Pancreas (tissue), 10 donors: ENCODE measurements at regions not wholly inside any gene's neighbourhood (a gene's known extent, or its start where the extent isn't known, plus 50 kb on each side); places are given as distances from the start of the nearest gene placed in this dataset.

Experiments
- ATAC-seq, 4 donors: fragments of 200-7000 bp; cut with Tn5 transposase; one replicate each; pipeline versions ENCODE4 v1.8.0 to v1.9.1; 2020; ENCODE audit warnings: mild to moderate bottlenecking in 4 of 4, moderate library complexity in 4 of 4
- DNase-seq, 6 donors: peaks; one replicate each; pipeline ENCODE4 v3.0.0-alpha.2; 2020
- FAIRE-seq: peaks from 2 replicates; lab custom pipeline; 2012; peaks lifted over from hg19 to GRCh38; lab: Jason Lieb, UNC
- H3K27ac ChIP-seq, 4 donors: fragments of 200-600 bp; sonication (generic); 1 replicate in 3 of 4; 2 replicates in 1 of 4; pipeline versions ENCODE4 v1.5.0 to v1.8.0; 2020
- H3K27me3 ChIP-seq, 4 donors: fragments of 200-600 bp; one replicate each; pipeline ENCODE4 v1.8.0; 2021
- H3K36me3 ChIP-seq, 3 donors: fragments of 200-600 bp; sonication (generic) in 1 of 3; one replicate each; pipeline versions ENCODE4 v1.5.0 to v1.8.0; 2020 to 2021
- H3K4me1 ChIP-seq, 3 donors: fragments of 200-600 bp; one replicate each; pipeline ENCODE4 v1.8.0; 2021
- H3K4me3 ChIP-seq, 4 donors: fragments of 200-600 bp; sonication (generic) in 2 of 4; one replicate each; pipeline versions ENCODE4 v1.5.0 to v1.8.0; 2020 to 2021
- H3K9me3 ChIP-seq, 4 donors: fragments of 200-600 bp; one replicate each; pipeline ENCODE4 v1.8.0; 2021
- WGBS, 2 donors: extraction: QIAGEN DNeasy Blood & Tissue Kit; methylation state at CpG; one replicate each; pipeline ENCODE4 v1.1.7; 2013; 5-methylcytosine and 5-hydroxymethylcytosine counted together
- intact Hi-C, 3 donors: fragments of 100-400 bp; cut with DNase I; formaldehyde crosslinking; loops; one replicate each; pipeline versions ENCODE4 v1.11.1 to v1.14.2; 2022
- TF ChIP-seq, protein P1 (sequence below), 4 donors: fragments of 200-600 bp; sonication (generic) in 3 of 4; IDR thresholded peaks; one replicate each; pipeline versions ENCODE4 v1.5.0 to v1.8.0; 2021; ENCODE audit warnings: antibody characterized with exemption in 4 of 4
- donor health status: healthy with polysubstance abuse.
- donor health status: DM: no; HTN: no; CAD: no; lungs with moderate emphysema.
- donor health status: DM: no; HTN: no; CAD: no.
- donor health status: control.
- donor health status: control.
- donor health status: Bipolar disorder and iron deficiency.
- donor health status: DM: yes; HTN: yes; CAD: no.
- donor health status: DM: no; HTN: no; CAD: no.
- donor health status: DM: no; HTN: no; CAD: no.
- donor health status: DM: yes; HTN: yes; CAD: no.

DNA sequence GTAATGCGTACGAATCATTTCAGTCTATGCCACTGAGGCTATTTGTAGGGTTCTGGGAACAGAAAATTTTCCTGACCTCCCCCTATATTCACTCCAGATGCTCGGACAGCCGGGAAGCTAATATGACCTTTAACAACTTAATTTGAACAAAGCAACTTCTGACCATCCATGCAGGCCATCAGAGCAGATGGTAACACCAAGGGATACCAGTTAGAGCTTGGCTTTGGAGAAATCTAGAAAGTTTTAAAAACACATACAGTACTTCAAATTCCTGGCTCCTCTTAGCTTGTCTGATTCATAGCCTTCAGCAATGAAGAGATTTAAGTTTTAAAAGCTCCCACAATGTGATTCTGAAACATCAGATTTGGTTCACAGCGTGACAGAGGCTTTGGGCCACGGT, 257.3 kb downstream of the GPAM start:
- Histone ChIP-seq H3K4me1 (no peaks in the 10 kb centered on the region), H3K36me3 (no peaks in the 10 kb centered on the region), H3K4me3 (no peak overlapping the region), H3K27ac (no peak overlapping the region), H3K9me3 (no peaks in the 10 kb centered on the region), H3K27me3 (no peaks in the 10 kb centered on the region)
- intact Hi-C loops: no loop called here
- FAIRE-seq (no peak), DNase-seq (no peak), ATAC-seq (no peak)
- WGBS, 2 donors: 71 to 78% methylated on average over 6 of the region's 6 CpGs
- TF ChIP-seq, protein P1, sequence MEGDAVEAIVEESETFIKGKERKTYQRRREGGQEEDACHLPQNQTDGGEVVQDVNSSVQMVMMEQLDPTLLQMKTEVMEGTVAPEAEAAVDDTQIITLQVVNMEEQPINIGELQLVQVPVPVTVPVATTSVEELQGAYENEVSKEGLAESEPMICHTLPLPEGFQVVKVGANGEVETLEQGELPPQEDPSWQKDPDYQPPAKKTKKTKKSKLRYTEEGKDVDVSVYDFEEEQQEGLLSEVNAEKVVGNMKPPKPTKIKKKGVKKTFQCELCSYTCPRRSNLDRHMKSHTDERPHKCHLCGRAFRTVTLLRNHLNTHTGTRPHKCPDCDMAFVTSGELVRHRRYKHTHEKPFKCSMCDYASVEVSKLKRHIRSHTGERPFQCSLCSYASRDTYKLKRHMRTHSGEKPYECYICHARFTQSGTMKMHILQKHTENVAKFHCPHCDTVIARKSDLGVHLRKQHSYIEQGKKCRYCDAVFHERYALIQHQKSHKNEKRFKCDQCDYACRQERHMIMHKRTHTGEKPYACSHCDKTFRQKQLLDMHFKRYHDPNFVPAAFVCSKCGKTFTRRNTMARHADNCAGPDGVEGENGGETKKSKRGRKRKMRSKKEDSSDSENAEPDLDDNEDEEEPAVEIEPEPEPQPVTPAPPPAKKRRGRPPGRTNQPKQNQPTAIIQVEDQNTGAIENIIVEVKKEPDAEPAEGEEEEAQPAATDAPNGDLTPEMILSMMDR (IDR thresholded peaks at IDR 0.05): no peak

DNA sequence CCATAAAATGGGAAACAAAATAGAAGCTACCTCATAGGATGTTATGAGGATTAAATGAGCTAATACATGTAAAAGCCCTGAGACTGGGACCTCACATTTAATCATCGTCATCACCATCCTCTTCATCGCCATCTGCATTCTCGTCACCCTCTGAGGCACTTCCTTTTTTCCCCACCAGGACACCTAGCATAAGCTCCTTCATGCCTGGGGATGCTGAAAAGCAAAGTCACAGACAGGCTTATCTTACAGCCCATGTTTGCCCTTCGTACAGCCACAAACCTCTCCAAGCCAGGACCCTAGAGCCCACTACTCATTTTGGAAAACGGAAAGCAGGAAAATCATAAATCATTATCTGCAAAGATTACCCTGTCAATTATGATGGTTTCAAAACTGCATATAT, 249.6 kb downstream of the GPAM start:
- WGBS, 2 donors: 44 to 49% methylated on average over 5 of the region's 5 CpGs
- FAIRE-seq (no peak), ATAC-seq (no peak), DNase-seq (no peak)
- Histone ChIP-seq H3K36me3 (no peaks in the 10 kb centered on the region), H3K27me3 (peaks cover 0 to 8% (median 0%) of the 10 kb centered on the region in 4 donors), H3K4me1 (no peaks in the 10 kb centered on the region), H3K27ac (no peak overlapping the region), H3K9me3 (no peaks in the 10 kb centered on the region), H3K4me3 (no peak overlapping the region)
- intact Hi-C loops: no loop called here
- TF ChIP-seq, protein P1 (IDR thresholded peaks at IDR 0.05): no peak

DNA sequence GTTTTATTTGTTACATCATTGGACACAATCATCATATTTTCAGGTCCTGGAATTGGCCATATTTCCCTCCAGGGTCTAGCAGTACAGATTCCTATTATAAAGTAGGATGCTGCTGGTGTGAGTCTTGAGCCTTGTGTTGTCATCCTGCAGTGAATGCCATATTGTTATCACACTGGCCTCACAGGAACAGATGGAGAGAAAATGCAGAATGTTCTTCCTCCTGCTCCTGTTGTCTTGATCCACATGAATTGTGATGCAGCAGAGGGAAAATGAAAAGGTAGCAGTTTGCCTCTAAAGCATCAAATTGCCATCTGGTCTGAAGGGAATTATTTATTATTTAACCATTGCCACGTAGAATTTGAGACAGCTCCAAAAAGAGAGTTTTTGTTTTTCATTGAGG, 248.6 kb downstream of the GPAM start:
- Histone ChIP-seq H3K27me3 (peaks cover 0 to 8% (median 0%) of the 10 kb centered on the region in 4 donors), H3K27ac (no peak overlapping the region), H3K4me1 (no peaks in the 10 kb centered on the region), H3K4me3 (no peak overlapping the region), H3K36me3 (no peaks in the 10 kb centered on the region), H3K9me3 (no peaks in the 10 kb centered on the region)
- 46 to 66% methylated on average over 1 of the region's 1 CpG for WGBS, 2 donors
- TF ChIP-seq, protein P1 (IDR thresholded peaks at IDR 0.05): no peak
- FAIRE-seq: no peak
- no peak for DNase-seq
- ATAC-seq: no peak
- intact Hi-C loops: no loop called here

DNA sequence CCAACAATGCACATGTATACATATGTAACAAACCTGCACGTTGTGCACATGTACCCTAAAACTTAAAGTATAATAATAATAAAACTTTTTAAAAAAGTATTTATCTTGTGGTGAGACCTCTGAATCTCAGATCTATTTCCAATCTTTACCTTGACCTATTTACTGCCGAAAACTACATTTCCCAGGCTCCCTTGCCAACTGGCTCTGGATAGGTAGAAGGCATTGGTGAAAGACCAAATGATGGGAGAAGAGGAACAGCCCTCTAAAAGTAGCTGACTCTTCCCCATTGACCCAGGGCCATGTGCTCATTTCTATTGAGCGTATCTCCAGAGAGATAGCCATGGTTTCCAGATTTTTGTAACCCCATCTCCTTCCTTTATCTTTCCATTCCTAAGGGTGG, 247.4 kb downstream of the GPAM start:
- intact Hi-C loops: no loop called here
- FAIRE-seq (no peak), DNase-seq (no peak), ATAC-seq (no peak)
- Histone ChIP-seq H3K27me3 (peaks cover 0 to 13% (median 0%) of the 10 kb centered on the region in 4 donors), H3K9me3 (no peaks in the 10 kb centered on the region), H3K4me1 (no peaks in the 10 kb centered on the region), H3K27ac (no peak overlapping the region), H3K36me3 (no peaks in the 10 kb centered on the region), H3K4me3 (no peak overlapping the region)
- TF ChIP-seq, protein P1 (IDR thresholded peaks at IDR 0.05): no peak
- WGBS, 2 donors: 57 to 76% methylated on average over 3 of the region's 3 CpGs

DNA sequence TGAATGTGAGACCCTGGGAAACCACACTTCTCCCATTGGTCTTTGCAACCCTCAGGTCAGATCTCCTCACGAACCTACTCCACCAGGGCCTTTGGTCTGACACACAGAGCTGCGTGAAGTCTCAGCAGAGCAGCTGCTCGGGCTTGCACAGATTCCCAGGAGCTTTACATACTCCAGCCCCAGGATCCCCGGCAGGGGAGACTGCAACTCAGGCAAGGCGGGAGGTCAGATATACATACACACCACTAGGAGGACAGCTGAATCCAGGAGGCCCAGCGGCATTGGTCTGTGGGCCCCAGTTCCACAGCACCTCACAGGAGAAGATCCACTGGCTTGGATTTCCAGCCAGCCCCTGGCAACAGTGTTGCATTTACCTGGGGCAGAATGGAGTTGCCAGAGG, 239.2 kb downstream of the GPAM start:
- TF ChIP-seq, protein P1 (IDR thresholded peaks at IDR 0.05): no peak
- intact Hi-C loops: no loop called here
- DNase-seq: peak in 1 of 6 donors; percentile 34

More for the DNA sequence above, 239.2 kb downstream of the GPAM start:
- H3K4me3 ChIP-seq: no peak overlapping the region
- no peak for ATAC-seq
- peaks cover 0 to 4% (median 0%) of the 10 kb centered on the region in 4 donors for H3K27me3 ChIP-seq
- H3K9me3 ChIP-seq: no peaks in the 10 kb centered on the region
- H3K36me3 ChIP-seq: no peaks in the 10 kb centered on the region
- 46% methylated on average over 6 of the region's 6 CpGs for WGBS, 2 donors
- no peak for FAIRE-seq
- no peak overlapping the region for H3K27ac ChIP-seq
- no peaks in the 10 kb centered on the region for H3K4me1 ChIP-seq
